GM21619 (cell line): ENCODE measurements at regions not wholly inside any gene's neighbourhood (a gene's known extent, or its start where the extent isn't known, plus 50 kb on each side); places are given as distances from the start of the nearest gene placed in this dataset.

Experiments used
- ATAC-seq: cut with Tn5 transposase; IDR thresholded peaks from one replicate; pipeline ENCODE4 v1.9.1; 2021; ENCODE audit not compliant: unreplicated experiment

DNA sequence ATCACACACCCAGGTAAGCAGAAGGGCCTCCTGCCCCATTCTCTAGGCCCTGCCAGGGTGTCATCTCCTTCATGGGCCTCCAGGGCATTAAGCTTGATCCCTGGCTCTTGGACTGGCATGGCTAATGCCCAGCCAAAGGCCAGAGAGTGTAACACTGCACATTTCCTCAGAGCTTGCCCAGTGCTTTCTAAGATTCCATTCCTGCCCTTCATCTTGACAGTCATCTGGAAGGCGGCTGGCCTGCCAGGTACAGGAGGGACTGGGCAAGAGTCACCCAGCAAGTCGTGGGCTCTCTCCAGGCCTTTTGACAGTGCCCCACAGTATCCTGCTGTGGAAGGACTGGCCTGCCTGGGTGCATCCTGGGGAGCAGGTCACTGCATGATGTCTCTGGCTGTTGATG, 268.9 kb downstream of the HAUS1 start:
- no peak for ATAC-seq

- ATAC-seq: no peak
Measured at GRCh38 chr18:46373791-46374190, 269.6 kb downstream of the HAUS1 start.

DNA sequence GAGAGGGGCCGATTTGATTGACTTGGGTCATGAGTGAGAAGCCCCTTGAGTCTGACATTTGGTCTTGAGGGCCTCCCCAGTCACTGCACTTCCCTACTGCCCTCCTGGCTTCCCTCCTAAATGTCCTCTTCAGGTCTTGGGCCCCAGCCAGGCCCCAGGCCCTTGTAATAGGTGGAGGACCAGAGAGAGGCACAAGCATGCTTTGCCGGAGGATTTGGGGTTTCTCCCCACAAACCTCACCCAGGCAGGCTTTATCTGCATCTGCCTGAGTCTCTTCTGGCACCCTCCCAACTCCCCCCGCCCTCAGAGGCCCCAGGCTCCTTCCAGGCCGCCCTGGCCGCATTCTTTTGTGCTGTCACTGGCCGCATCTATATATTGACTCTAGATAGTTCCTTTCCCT, 270.7 kb downstream of the HAUS1 start:
- no peak for ATAC-seq

GRCh38 chr18:46377557-46377956, 273.4 kb downstream of the HAUS1 start:
- no peak for ATAC-seq

DNA sequence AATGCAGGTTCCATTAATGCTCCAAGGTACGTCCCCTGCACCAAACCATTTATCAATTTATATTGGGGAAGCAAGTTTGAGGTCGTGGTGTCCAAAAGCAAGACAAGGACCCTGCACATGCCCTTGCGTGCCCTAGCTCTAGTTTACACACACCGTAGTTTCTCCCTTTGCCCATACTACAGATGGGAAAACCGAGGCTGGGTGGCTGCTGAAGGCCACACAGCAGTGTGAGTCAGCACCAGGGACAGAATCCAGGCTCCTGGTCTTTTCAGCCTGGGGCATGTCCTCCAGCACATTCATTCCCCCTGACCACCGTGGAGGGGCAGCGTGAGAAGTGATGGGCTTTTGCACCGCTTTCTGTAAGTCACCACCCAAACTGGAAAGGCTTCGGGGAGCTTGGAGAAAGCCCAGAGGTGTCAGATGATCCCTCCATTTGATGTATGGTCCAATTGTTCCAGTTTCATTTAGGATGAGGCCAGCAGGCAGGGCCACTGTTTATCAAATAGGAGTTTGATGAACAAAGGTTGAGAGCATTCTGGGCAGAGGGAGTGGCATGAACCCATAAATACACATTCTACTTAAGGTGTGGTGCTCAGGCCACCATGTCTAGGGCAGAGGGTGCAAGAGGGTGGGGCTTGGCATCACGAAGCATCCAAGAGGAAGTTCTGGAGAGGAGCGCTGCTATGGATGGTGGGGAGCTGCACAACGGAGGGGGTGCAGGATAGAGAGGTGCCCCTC, 274.1 kb downstream of the HAUS1 start:
- ATAC-seq: no peak

GRCh38 chr18:46378864-46379207, 274.7 kb downstream of the HAUS1 start:
- ATAC-seq: no peak

GRCh38 chr18:46379323-46379950, 275.3 kb downstream of the HAUS1 start:
- ATAC-seq: no peak

DNA sequence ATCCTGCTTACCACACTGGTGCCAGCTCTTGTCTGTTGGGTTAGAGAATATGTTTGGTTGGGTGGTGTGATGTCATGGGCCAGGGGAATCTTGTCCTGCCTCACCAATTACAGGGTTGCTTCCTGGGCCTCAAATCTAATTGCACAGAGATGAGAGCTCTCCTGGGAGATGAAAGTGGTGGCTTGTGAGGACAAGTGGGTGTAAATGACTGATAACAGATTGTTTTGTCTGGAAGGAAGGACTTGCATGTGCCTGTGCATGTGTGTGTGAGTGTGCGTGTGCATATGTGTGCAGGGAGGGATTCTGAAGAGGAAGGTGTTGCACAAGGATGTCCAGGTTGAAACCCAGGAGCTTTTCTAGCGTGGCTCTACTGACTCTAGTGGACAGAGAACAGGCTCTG, 271.9 kb downstream of the LOXHD1 start:
- no peak for ATAC-seq

DNA sequence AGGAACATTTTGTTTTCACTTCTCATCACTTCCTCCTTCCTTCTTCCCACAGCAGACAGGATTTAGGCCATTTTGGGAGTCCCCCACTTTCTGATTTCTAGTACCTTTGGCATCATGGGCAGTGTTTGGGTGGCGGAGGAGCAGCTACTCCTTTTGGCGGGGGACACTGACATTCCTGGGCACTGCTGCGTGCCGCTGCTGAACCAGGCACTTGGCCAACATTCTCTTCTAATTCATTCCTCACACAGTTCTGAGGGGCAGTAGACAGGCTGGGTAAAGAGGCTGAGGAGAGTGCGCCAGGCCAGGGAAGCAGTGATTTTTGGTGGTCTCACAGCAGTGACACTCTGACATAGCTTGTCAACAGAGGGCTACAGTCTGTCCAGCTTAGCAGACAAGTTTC, 270.2 kb downstream of the LOXHD1 start:
- ATAC-seq: no peak

DNA sequence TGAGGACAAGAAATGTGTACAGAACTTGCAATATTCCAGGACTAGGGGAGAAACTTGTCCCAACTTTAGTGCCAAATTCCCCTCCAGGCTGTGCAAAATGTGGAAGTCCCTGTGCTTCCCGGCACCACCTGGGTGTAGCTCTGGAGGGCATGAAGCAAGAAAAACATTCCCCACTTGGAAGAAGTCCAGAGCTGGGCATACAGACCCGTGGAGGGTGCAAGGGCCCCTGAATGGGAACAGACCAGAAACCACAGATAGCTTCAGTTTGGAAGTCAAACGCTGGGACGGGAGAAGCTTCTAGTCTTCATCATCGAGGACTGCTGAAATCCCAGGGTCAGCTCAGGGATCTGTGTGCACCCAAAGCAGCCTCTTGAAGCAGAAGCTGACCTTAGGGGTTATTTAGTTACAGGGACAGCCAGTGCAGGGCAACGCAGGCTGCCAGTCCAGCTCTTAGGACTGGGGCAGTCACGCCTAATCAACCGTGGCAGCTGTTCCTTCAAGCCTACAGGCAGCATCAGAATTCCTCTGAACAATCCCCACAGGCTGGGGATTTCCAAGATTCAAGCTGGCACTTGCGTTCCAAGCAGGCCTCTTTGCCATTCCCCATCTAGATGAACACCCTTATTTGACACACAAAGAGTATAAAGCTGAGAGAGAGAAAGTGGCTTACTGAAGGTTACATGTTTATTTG, 269.4 kb downstream of the LOXHD1 start:
- ATAC-seq: no peak

DNA sequence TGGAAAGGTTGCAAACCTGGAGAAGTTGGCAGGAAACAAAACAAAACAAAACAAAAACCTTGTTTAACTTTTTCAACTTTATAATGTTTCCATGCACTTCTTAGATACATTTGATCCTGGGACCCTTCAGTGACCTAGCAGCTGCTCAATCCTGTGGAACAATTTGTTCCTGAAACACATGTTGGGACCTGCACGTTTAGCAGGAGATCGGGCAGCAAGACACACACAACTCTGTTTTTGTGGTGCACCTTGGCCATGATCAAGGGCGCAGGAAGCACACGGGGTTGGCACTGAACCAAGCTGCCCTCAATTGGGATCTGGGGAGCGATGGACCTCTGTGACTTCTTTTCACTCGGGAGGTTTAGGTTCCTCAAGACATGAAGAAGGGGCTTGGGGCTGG, 268.7 kb downstream of the LOXHD1 start:
- ATAC-seq: no peak

- ATAC-seq: no peak
Measured at GRCh38 chr18:46392576-46392975, 264.4 kb downstream of the LOXHD1 start.

DNA sequence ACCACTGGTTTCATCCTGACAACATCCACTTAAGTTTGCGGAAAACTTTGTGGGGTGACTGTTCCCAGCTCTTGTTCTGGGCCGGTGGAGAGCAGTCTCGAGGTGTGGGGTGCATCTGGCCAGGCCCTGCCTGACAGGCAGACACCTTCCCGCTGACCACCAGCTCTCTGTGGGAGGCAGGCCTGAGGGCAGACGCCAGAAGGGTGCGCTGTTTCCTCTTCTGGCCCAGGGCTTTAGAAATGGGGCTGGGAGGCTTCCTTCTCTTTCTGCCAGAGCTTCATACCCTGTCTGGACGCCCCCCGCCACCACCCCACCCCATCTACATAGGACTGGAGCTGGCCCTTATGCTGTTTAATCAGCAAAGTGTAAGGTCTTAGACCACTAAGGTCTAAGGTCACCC, 263.8 kb downstream of the LOXHD1 start:
- no peak for ATAC-seq

DNA sequence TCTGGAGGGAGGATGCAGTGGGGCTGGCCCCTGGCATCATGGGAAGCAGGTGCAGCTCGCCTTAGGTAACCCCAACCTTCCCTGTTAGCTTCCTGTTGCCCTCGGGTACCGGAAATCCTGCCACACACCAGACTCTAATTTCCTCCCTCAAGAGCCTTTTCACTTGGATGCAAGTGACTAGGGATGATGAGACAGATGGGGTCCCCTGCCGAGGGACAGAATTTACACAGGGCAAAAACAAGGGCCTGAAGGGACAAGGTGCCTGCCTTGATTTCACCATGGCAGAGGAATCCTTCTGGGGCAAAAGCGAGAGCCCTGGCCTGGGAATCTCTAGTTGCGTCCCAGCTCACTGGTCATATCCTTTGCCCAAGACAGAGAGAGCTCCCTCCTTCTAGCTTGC, 263.1 kb downstream of the LOXHD1 start:
- ATAC-seq: no peak

DNA sequence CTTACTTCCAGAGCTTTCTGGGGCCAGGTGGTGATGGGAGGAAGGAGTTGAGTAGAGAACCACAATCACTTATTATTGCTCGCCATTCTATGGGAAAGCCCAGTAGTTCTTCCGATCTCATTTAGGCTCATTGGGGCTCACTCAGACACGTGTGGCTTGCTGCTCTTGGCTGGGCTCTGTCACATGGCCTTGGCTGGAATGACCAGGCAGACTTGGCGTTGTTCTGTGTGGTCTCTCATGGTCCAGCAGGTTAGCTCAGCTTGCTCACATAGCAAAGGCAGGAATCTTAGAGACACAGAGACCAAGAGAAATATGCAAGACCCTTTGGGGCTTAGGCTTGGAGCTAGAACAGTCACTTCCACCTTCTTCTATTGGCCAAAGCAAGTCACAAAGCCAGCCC, 261.2 kb downstream of the LOXHD1 start:
- ATAC-seq: no peak

DNA sequence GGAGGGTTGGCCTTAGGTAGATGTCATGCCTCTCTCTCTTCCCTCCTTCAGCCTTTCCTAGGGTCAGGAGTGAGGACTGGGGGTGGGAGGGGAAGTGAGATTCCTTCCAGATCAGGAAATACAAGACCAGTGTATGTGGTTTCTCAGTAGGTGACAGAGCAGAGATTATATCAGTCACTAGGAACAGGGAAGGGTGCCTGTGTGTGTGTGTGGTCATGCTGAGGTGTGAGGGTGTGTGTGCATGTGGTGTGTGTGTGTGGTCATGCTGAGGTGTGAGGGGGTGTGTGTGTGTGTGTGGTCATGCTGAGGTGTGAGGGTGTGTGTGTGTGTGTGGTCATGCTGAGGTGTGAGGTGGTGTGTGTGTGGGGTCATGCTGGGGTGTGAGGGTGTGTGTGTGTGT, 259.8 kb downstream of the LOXHD1 start:
- no peak for ATAC-seq

GRCh38 chr18:46398005-46398404, 259.0 kb downstream of the LOXHD1 start:
- no peak for ATAC-seq

DNA sequence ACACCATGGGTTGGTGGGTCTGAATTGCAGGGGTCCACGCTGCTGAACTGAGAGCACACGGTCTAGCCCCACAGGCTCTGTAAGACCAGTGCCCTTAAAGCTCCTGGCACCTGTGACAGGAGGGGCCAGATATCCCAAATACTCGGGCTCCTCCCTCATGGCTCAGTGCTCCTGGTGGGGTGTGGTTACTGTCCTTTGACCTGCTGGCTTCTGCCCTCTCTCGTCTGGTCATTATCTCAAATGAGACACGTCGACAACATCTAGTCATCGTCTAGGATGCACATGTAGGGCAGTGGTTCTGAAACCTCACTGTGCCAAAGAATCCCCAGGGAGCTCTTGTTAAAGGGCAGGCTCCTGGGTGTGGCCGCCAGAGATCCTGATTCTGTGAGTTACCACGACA, 258.4 kb downstream of the LOXHD1 start:
- no peak for ATAC-seq

DNA sequence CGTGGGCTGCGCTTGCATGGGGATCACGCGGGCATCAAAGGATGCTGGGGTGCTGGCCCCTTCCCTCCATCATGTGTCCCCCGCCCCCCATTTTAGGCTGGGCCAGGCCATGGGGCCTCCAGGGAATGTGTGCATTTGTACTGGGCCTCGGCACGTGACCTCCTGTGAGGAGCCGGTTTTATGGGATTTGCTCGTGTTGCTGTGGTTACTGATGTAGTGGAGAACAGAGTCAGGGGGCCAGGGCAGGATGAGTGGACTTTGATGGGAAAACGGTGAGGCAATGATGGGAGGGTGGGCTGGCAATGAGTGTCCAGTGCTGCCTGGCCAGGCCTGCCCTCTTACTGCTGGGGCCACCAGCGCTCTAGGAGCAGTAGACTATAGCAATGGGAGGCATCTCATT, 257.7 kb downstream of the LOXHD1 start:
- no peak for ATAC-seq

DNA sequence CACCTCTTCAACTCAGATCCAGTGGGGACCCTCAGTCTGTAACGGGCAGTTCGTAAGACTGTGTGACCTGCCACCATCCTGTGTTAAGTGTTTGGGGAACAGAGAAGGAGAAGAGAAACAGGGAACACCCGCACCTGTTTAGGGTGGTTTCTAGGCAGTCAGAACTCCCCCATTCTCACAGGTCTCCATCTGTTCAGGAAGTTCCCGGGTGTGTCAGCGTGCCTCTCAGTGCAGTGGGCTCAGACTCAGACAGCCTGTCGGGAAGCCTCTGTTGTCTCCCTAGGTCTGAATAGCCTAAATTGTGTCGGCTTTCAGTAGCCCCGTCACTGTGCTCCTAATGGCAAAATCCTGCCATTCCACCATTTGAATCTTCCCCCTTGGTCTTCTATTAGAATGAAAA, 256.6 kb downstream of the LOXHD1 start:
- no peak for ATAC-seq

DNA sequence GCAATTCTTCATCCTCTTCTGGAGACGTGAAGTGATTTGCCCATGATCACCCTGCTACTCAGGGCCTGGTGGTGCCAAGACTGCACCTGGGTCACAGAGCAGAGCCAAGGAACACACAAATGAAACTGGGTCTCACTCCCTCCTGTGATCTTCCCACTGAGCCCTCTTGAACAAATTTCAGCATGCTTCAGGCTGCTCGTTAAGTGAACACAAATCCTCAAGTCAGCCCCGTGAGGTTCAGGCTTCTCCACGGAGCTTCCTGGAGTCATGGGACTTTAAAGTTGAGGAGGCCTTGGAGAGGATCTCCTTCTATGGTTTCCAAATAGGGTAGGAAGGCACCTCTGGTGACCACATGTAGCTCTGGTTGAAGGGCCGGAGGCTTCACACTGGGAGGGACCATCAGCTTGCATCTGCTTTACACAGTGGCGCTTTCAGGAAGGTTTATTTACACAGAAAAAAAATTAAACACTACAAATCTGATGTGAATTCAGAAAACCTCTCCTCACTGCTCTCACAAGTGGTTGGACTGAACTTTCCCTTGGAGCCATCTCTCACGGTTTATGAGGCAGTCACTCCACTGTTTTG, 255.4 kb downstream of the LOXHD1 start:
- ATAC-seq: no peak

- ATAC-seq: no peak
Measured at GRCh38 chr18:46402396-46402795, 254.6 kb downstream of the LOXHD1 start.
